Epithelial cell of proximal tubule (primary cell): ENCODE measurements at regions not wholly inside any gene's neighbourhood (a gene's known extent, or its start where the extent isn't known, plus 50 kb on each side); places are given as distances from the start of the nearest gene placed in this dataset.

Experiments used
- DNase-seq: peaks from one replicate; pipeline ENCODE4 v3.0.0-alpha.2; 2011; ENCODE audit warnings: low read depth
- H3K4me3 ChIP-seq: 2 replicates; pipeline ENCODE4 v1.5.1; 2011; ENCODE audit warnings: low read depth, mild to moderate bottlenecking, low read length
- CTCF ChIP-seq: conservative IDR thresholded peaks from 2 replicates; pipeline ENCODE4 v1.5.1; 2012; ENCODE audit warnings: low read depth, mild to moderate bottlenecking, low read length

DNA sequence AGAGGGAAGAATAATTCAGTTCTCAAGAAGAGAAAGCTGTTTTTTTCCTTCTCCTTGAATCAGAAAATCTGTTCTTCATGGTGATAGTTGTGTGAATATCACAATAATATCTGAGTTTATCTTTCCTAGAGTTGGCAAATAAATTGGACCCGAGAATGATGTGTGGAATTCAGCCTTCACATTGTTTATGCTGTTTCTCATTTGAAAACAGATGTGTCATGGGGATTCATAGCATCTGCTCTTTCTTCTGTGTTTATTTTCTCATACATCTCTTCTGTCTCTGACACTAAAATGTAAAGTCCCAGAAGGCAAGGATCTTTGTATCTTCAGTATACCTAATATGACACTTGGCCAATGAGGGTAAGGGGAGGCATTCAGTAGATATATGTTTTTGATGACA, 103.6 kb upstream of the SGK1 start:
- H3K4me3 ChIP-seq, result no peak overlapping the region
- TF ChIP-seq CTCF, result no peak
- no peak for DNase-seq

DNA sequence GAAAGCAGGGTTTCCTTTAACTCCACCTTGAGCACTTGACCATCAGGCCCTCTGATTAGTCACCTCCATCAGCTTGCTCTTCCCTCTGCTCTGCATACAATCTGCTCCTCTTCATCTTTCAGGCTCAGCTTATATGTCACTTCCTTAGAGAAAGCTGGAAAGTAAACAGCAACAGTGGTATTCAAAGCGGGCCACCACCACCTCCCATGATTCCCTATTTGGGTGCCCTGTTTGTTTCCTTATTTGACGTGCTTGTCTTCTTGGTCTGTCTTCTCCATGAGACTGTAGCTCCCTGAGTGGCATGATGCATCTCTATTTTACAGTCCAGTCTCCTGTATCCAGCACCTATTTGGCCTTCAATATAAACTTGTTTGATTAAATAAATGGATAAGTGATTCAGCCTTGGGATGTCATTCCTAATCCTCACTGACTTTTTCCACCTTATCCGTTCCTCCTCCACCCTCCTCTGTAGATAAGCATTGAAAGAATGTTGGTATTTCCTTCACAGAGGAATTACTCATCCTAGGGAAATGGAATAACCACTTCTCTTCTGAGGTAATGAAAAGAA, 102.8 kb upstream of the SGK1 start:
- no peak for TF ChIP-seq CTCF
- peak; percentile 69 for DNase-seq
- H3K4me3 ChIP-seq, result no peak overlapping the region

DNA sequence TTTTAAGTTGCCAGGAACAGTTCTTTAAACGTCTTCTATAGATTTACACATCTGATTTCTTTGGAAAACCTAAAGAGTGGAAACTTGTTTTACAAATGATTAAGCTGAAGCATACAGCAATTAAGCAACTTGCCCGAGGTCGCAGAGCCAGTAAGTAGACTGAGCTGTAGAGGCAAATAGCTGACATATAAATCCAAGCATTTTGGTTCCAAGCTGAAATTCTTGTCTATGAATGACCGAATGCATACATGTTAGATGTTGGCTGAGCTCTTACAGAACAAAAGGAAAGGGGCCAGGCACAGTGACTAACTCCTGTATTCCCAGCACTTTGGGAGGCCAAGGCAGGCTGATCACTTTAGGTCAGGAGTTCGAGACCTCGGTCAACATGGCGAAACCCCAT, 101.8 kb upstream of the SGK1 start:
- peak; percentile 84 for DNase-seq
- no peak overlapping the region for H3K4me3 ChIP-seq
- TF ChIP-seq CTCF, result no peak

DNA sequence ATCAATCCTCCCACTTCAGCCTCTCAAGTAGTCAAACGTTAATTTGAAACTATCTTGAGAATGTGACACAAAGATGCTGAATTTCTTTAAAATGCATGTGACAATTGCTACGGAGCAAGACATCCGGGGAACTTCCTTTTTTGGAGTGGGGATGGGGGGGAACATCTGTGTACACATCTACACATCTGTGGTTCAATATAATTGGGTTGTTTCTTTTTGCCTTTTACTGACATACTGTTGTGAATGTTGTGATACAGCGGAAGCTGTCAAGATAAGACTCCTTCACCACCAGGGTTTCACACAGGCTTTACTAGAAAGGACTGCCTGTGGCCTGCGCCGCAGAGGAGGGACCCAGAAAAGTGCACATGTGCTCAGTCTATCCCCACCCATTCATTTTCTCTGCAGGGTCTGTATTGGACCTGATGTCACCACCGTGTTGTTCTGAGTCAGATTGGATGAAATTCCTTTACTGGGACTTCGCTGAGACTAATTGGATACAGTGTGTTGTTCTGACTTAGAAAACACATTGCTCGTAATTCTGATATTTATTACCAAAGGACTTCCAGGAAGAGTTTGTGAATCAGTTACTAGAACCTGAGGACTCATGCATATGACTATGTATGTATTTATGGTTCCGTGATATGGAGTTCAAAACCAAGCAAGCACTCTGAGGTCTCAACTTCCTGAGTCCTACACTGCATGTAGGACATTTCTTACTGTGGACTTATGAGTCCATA, 98.7 kb upstream of the SGK1 start:
- DNase-seq, result no peak
- no peak for TF ChIP-seq CTCF
- no peak overlapping the region for H3K4me3 ChIP-seq

DNA sequence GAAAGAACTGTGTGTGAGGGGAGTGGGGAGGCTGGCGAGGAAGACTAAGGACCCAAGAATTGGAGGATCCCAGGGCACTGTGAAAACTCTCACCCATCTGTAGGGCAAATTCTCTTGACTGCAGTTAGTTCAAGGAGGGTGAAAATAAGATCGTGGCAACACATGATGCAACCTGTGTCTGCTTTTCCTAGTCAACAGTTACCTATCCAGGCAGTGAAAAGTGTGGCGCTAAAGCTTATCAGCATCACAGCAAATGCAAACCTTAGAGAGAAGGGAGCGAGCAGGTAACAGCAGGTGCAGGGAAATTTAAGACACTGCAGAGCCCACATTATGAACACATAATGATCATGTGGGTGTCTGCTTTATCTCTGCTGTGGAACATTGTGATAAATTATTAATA, 97.7 kb upstream of the SGK1 start:
- no peak overlapping the region for H3K4me3 ChIP-seq
- DNase-seq, result no peak
- no peak for TF ChIP-seq CTCF

DNA sequence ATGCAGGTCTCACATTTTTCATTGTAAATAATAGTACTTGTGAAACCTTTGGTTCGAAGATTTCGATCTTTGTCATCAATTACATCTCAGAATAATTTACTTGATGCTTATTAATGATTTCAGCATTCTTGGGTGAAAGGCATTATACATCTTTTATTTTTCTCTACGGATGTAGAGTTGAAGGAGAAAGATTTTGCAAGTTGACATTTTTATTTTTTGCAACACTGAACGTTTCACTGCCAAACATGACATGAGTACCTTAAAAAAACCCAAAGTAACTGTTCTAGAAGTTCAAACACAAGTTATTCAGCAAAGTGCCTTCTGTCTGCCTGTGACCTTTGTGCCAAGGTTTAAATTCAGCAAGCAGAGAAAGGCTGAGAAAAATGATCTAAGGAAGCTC, 97.3 kb upstream of the SGK1 start:
- no peak overlapping the region for H3K4me3 ChIP-seq
- no peak for TF ChIP-seq CTCF
- DNase-seq, result no peak

DNA sequence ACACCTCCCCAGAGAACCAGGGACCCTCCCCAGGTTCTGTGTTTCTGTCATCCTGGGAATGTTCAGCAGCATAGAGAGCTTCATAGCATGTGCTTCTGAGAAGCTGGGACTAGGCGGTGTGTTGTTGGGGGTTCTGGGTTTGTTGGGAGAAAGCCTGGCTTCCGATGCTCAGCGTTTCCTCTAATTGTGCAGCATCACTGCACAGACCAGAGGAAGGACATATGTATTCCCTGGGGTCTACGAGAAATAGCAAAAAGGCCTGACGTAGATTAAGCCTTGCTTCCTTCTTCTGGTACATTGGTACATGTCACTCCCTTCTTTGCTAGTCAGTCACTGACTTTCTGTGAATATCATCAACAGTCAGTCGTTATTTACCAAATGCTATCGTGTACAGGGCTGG, 96.9 kb upstream of the SGK1 start:
- no peak for TF ChIP-seq CTCF
- no peak overlapping the region for H3K4me3 ChIP-seq
- DNase-seq, result no peak
